Breast epithelium (tissue), 3 donors: ENCODE measurements at regions not wholly inside any gene's neighbourhood (a gene's known extent, or its start where the extent isn't known, plus 50 kb on each side); places are given as distances from the start of the nearest gene placed in this dataset.

Experiments
- CTCF ChIP-seq, 3 donors: fragments of 450-650 bp; IDR thresholded peaks; one replicate each; pipeline ENCODE4 v1.5.1; 2016 to 2017; ENCODE audit warnings: antibody characterized with exemption in 3 of 3, mild to moderate bottlenecking in 3 of 3, moderate library complexity in 3 of 3
- POLR2A ChIP-seq: fragments of 450-650 bp; IDR thresholded peaks from one replicate; pipeline ENCODE4 v1.6.1; 2016; ENCODE audit warnings: antibody characterized with exemption, mild to moderate bottlenecking, moderate library complexity

- no peak for TF ChIP-seq CTCF (IDR thresholded peaks at IDR 0.05)
- TF ChIP-seq POLR2A: no peak
These were observed 134.4 kb downstream of the ENC1 start for GRCh38 chr5:74506119-74506518.
